BLaER1 treated with 17β-estradiol and CSF1 and Interleukin-3, amounts not matched to agents 10 nM and 100 nM (cell line): ENCODE measurements at regions not wholly inside any gene's neighbourhood (a gene's known extent, or its start where the extent isn't known, plus 50 kb on each side); places are given as distances from the start of the nearest gene placed in this dataset.

Source experiments
- H3K27ac ChIP-seq, 11 experiments: shearing (Covaris generic); formaldehyde crosslinking; 2 replicates each; pipeline ENCODE4 v1.8.1; 2022
- H3K27me3 ChIP-seq, 11 experiments: shearing (Covaris generic); formaldehyde crosslinking; 2 replicates each; pipeline ENCODE4 v1.8.1; 2022
- H3K36me3 ChIP-seq, 11 experiments: shearing (Covaris generic); formaldehyde crosslinking; 2 replicates each; pipeline ENCODE4 v1.8.1; 2022
- H3K4me1 ChIP-seq, 10 experiments: shearing (Covaris generic); formaldehyde crosslinking; 2 replicates each; pipeline ENCODE4 v1.8.1; 2022
- H3K4me2 ChIP-seq, 11 experiments: shearing (Covaris generic); formaldehyde crosslinking; 2 replicates each; pipeline ENCODE4 v1.8.1; 2022
- H3K4me3 ChIP-seq, 10 experiments: shearing (Covaris generic); formaldehyde crosslinking; 2 replicates each; pipeline ENCODE4 v1.8.1; 2022
- H3K9ac ChIP-seq, 11 experiments: shearing (Covaris generic); formaldehyde crosslinking; 2 replicates each; pipeline ENCODE4 v1.8.1; 2022
- H3K9me3 ChIP-seq, 11 experiments: shearing (Covaris generic); formaldehyde crosslinking; replicated peaks in 1 of 11; 2 replicates each; pipeline ENCODE4 v1.8.1; 2022
- H4K20me1 ChIP-seq, 11 experiments: shearing (Covaris generic); formaldehyde crosslinking; 2 replicates each; pipeline ENCODE4 v1.8.1; 2022
- Cebpa-rat ChIP-seq, 11 experiments: shearing (Covaris generic); IDR thresholded peaks; 2 replicates each; pipeline ENCODE4 v1.8.1; 2022

DNA sequence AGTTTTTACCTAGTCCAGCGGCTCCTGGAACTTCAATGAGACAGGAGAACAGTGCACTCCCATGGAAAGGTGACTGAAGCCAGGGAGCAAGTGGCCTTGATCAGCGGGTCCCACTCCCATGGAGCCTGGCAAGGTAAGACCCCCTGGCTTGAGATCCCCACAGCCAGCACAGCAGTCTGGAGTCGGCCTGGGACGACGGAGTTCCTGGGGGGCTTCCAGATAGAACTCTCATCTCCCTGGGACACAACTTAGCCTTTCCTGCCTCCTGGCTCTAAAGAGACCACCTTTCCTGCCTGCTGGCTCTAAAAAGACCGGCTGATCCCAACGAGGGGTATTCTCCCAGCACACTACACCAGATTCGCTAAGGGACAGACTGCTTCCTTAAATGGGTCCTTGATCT lies 1279.0 kb upstream of the GOT2 start:
- Histone ChIP-seq H3K36me3 (no peaks in the 10 kb centered on the region), H3K4me3 (no peak overlapping the region)

DNA sequence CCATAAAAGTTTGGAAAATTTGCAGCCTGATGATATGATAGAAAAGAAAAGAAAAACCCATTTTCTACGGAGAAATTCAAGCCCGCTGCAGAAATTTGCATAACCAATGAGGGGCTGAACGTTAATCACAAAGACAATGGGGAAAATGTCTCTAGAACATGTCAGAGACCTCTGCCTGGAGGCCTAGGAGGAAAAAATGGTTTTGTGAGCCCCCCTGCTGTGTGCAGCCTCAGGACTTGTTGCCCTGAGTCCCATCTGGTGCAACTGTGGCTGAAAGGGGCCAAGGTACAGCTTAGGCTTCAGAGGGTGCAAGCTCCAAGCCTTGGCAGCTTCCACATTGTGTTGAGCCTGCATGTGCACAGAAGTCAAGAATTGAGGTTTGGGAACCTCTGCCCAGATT lies 1267.4 kb upstream of the GOT2 start:
- Histone ChIP-seq H3K4me3 (no peak overlapping the region), H4K20me1 (no peaks in the 10 kb centered on the region), H3K9ac (no peak overlapping the region), H3K4me2 (no peak overlapping the region), H3K36me3 (no peaks in the 10 kb centered on the region), H3K27me3 (no peaks in the 10 kb centered on the region), H3K9me3 (peaks cover 9 to 25% (median 17%) of the 10 kb centered on the region in 11 experiments; a peak in 21 of 22 replicates), H3K27ac (no peak overlapping the region), H3K4me1 (no peaks in the 10 kb centered on the region)
- TF ChIP-seq Cebpa-rat (IDR thresholded peaks at IDR 0.05): no peak

More for the DNA sequence above, 1279.0 kb upstream of the GOT2 start:
- no peaks in the 10 kb centered on the region for H3K27me3 ChIP-seq
- H3K9me3 ChIP-seq: peaks cover 0 to 14% (median 8%) of the 10 kb centered on the region in 11 experiments; a peak in 12 of 22 replicates
- no peaks in the 10 kb centered on the region for H4K20me1 ChIP-seq
- no peaks in the 10 kb centered on the region for H3K4me1 ChIP-seq
- H3K4me2 ChIP-seq: no peak overlapping the region
- no peak overlapping the region for H3K9ac ChIP-seq
- TF ChIP-seq Cebpa-rat (IDR thresholded peaks at IDR 0.05): no peak
- no peak overlapping the region for H3K27ac ChIP-seq

DNA sequence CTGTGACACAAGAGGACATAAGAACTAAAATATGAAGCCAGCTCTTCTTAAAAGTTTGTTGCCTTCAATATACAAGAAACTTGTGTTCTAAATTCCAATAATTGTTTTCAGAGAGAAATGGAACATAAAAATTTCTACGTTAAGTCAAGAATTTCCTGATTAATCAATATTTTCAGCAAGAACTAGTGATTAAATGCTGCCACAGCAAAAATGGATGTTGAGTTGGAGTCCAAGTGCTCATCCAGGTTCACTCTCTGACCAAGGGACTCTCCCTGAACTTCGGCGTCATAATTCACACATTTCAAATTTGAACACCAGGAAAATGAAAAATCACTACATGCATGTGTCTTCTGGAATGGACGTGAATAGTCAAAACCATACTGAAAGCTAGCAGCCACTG lies 1263.6 kb upstream of the GOT2 start:
- no peaks in the 10 kb centered on the region for H4K20me1 ChIP-seq
- H3K4me3 ChIP-seq: no peak overlapping the region
- H3K4me1 ChIP-seq: no peaks in the 10 kb centered on the region
- H3K27me3 ChIP-seq: no peaks in the 10 kb centered on the region
- H3K4me2 ChIP-seq: no peak overlapping the region
- H3K27ac ChIP-seq: no peak overlapping the region
- peaks cover 9 to 22% (median 19%) of the 10 kb centered on the region in 11 experiments; a peak in 21 of 22 replicates for H3K9me3 ChIP-seq
- no peak for TF ChIP-seq Cebpa-rat (IDR thresholded peaks at IDR 0.05)
- no peaks in the 10 kb centered on the region for H3K36me3 ChIP-seq
- no peak overlapping the region for H3K9ac ChIP-seq

DNA sequence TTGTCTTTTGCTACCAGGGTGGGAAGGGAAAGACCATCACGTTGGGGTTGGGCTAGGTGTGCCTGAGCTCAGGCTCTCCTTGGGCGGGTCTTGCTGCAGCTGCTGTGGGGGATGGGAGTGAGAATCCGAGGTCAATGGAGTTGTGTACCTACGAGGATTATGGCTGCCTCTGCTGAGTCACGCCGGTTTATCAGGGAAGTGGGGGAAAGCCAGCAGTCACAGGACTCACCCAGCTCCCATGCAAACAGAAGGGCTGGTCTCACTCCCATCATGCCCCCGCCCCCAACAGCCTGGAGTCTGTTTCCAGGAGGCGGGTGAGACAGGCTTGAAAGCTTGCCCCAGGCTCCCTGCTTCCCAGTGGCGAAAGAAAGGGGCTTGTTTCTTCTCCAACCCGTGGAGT lies 1259.0 kb upstream of the GOT2 start:
- H3K36me3 ChIP-seq: no peaks in the 10 kb centered on the region
- H3K4me2 ChIP-seq: no peak overlapping the region
- no peaks in the 10 kb centered on the region for H4K20me1 ChIP-seq
- H3K27ac ChIP-seq: no peak overlapping the region
- H3K4me3 ChIP-seq: no peak overlapping the region
- H3K4me1 ChIP-seq: no peaks in the 10 kb centered on the region
- H3K9me3 ChIP-seq: peaks cover 4 to 20% (median 10%) of the 10 kb centered on the region in 11 experiments; a peak in 16 of 22 replicates
- H3K9ac ChIP-seq: no peak overlapping the region
- H3K27me3 ChIP-seq: no peaks in the 10 kb centered on the region
- TF ChIP-seq Cebpa-rat (IDR thresholded peaks at IDR 0.05): no peak

DNA sequence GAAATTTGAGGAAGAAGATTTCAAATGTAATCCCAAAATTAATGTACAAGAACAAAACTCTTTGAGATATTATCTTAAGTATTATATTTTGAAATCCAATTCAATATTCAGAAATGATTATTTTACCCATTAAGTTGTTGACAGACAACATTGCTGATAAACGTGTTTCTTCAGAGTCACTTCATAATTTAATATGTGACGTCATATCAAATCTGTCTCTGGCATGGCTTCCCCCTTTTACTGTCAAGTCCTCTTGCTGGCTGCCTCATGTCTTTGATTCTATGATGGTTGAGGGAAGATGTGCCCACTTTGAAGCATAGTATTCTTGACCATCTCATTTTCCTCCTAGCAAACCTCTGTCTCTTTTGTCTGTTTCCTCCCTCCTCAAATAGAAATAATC lies 1257.1 kb upstream of the GOT2 start:
- Histone ChIP-seq H3K4me2 (no peak overlapping the region), H3K27me3 (no peaks in the 10 kb centered on the region), H3K27ac (no peak overlapping the region), H4K20me1 (no peaks in the 10 kb centered on the region), H3K4me3 (no peak overlapping the region), H3K9me3 (peaks cover 4 to 20% (median 10%) of the 10 kb centered on the region in 11 experiments; a peak in 16 of 22 replicates), H3K4me1 (no peaks in the 10 kb centered on the region), H3K36me3 (no peaks in the 10 kb centered on the region), H3K9ac (no peak overlapping the region)
- TF ChIP-seq Cebpa-rat (IDR thresholded peaks at IDR 0.05): no peak

DNA sequence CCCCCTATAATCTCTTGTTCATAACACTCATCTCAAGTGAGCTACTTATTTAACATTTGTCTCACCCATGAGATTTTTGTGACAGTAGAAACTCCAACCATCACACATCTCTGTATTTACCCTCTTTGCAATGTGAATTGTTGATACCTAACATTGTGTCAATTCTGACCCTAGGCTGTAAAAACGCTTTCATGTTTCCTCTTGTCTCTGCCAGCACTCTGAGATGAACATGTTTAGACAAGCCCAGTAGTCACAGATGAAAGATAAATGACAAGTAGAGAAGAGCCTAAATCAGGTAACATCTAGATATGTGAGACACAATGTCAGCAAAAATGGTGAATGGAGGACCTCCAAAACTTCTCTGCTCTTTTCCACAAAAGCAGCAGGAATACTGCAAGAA lies 1254.5 kb upstream of the GOT2 start:
- Histone ChIP-seq H3K4me2 (no peak overlapping the region), H3K9me3 (peaks cover 4 to 34% (median 11%) of the 10 kb centered on the region in 11 experiments; a peak in 16 of 22 replicates), H4K20me1 (no peaks in the 10 kb centered on the region), H3K36me3 (no peaks in the 10 kb centered on the region), H3K4me3 (no peak overlapping the region), H3K27me3 (no peaks in the 10 kb centered on the region), H3K9ac (no peak overlapping the region), H3K27ac (no peak overlapping the region), H3K4me1 (no peaks in the 10 kb centered on the region)
- TF ChIP-seq Cebpa-rat (IDR thresholded peaks at IDR 0.05): no peak

DNA sequence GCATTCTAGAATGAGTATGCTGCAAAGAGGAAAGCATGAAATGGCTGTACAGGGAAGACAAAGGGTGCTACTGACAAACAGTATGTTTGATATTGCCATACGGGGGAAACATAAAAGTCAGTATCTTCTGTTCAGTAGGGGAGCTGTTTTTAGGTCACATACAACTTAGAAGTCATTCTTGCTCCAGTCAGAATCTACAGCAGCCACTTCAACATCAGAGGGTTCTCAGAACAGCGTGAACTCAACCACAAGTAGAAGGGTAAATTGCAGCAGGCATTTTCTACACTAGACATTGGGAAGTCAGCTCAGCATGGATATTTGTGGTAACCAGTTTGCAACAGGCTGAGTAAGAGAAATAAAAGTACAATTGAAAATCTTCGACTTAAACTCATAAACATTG lies 1241.8 kb upstream of the GOT2 start:
- Histone ChIP-seq H3K9me3 (no peaks in the 10 kb centered on the region), H3K4me2 (no peak overlapping the region), H3K9ac (no peak overlapping the region), H3K4me1 (no peaks in the 10 kb centered on the region), H4K20me1 (no peaks in the 10 kb centered on the region), H3K4me3 (no peak overlapping the region), H3K36me3 (no peaks in the 10 kb centered on the region), H3K27ac (no peak overlapping the region), H3K27me3 (no peaks in the 10 kb centered on the region)
- TF ChIP-seq Cebpa-rat (IDR thresholded peaks at IDR 0.05): no peak

DNA sequence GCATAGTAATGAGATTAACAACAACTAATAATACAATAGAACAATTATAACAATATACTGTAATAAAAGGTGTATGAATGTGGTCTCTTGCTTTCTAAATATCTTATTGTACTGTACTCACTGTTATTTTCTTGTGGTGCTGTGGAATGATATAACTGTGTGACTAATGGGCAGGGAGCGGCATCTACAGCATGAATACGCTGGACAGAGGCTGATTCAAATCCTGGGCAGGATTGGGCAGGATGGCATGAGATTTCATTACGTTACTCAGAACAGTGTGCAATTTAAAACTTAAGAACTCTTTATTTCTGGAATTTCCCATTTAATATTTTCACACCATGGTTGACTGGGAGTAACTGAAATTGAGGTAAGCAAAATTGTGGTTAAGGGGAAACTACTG lies 1239.8 kb upstream of the GOT2 start:
- Histone ChIP-seq H3K36me3 (no peaks in the 10 kb centered on the region), H3K4me2 (no peak overlapping the region), H3K27ac (no peak overlapping the region), H3K4me3 (no peak overlapping the region), H4K20me1 (no peaks in the 10 kb centered on the region), H3K27me3 (no peaks in the 10 kb centered on the region), H3K4me1 (no peaks in the 10 kb centered on the region), H3K9me3 (no peaks in the 10 kb centered on the region), H3K9ac (no peak overlapping the region)
- no peak for TF ChIP-seq Cebpa-rat (IDR thresholded peaks at IDR 0.05)

DNA sequence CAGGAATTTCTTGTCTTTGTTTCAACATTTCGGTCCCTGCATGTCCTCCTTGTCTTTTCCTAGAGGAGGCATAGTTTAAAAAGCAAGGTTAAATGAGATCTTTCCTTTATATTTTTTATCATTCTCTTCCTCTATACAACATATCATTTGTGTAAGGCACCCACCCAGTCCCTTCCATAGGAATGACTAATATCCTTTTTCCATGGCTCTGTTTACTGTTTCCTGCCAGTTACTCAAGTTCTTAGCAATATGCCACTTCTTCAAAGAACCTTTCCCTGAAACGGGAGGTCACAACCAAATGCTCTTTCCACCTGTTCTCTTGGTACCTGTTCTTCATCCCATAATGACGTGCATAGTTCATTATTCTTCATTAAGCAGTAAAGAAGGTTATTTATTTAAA lies 1237.1 kb upstream of the GOT2 start:
- H3K4me3 ChIP-seq: no peak overlapping the region
- H3K4me2 ChIP-seq: no peak overlapping the region
- H4K20me1 ChIP-seq: no peaks in the 10 kb centered on the region
- no peaks in the 10 kb centered on the region for H3K27me3 ChIP-seq
- H3K9ac ChIP-seq: no peak overlapping the region
- no peak for TF ChIP-seq Cebpa-rat (IDR thresholded peaks at IDR 0.05)
- H3K9me3 ChIP-seq: no peaks in the 10 kb centered on the region
- H3K4me1 ChIP-seq: no peaks in the 10 kb centered on the region
- no peak overlapping the region for H3K27ac ChIP-seq
- no peaks in the 10 kb centered on the region for H3K36me3 ChIP-seq

DNA sequence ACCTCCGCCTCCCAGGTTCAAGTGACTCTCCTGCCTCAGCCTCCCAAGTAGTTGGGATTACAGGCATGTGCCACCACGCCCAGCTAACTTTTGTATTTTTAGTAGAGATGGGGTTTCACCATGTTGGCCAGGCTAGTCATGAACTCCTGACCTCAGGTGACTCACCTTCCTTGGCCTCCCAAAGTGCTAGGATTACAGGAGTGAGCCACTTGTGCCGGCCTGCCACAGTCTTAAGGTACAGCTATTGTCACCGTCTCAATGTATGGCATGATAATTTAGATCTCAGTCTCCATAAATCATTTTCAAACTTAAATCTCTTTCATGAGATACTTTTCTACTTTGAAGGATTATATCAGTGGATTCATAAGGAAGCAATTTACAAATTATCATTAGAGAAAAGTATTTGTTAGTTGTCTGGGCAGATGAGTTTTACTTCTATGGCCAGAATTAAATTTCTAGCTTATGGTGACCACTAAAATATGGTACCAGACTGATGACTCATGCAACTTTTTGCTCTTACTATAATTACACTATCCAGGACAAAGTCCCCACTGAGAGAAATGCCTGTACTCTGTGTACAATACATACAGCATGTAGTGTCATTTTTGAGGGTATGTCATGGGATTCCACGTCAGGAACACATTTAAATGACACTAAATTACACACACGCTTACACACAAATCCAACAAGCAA lies 1230.3 kb upstream of the GOT2 start:
- Histone ChIP-seq H3K4me2 (no peak overlapping the region), H3K9ac (no peak overlapping the region), H3K9me3 (no peaks in the 10 kb centered on the region), H3K27me3 (no peaks in the 10 kb centered on the region), H3K4me1 (no peaks in the 10 kb centered on the region), H3K4me3 (no peak overlapping the region), H4K20me1 (no peaks in the 10 kb centered on the region), H3K36me3 (no peaks in the 10 kb centered on the region), H3K27ac (no peak overlapping the region)
- no peak for TF ChIP-seq Cebpa-rat (IDR thresholded peaks at IDR 0.05)
